ENCODE measurements at regions not wholly inside any gene's neighbourhood (a gene's known extent, or its start where the extent isn't known, plus 50 kb on each side); places are given as distances from the start of the nearest gene placed in this dataset.

DNA sequence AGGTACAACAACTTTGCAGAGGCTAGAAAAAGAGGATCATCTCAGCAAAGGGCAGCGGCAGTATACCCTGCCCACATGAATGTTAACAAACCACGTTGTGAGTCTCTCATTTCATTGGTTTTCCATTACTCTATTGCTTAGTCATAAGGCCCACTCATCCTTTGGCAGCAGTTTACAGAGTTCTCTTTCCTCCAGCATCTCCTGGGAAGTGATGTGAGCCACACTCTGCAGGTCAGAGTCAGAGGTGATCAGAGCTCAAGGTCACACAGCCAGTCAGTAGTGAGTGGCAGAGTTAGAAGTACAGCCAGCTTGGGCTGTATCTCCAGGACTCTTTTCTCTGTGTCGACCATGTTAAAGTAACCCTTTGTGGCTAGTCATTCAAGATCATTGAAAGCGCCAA, 599.6 kb upstream of the GRAMD2B start:
- CTCF ChIA-PET, result interaction anchor here (1.0 to 1.3 kb wide), 2 partner anchors 12 kb away, joined by 3 to 8 read pairs; no protein-coding TSS in a partner anchor
- H3K9me3 ChIP-seq (replicated peaks; ENCODE audit: control insufficient read depth, insufficient read depth, low read length), result no peaks in the 10 kb centered on the region
- no peak for DNase-seq (ENCODE audit: low read depth, low spot score)
- no peaks in the 10 kb centered on the region for H3K9me1 ChIP-seq (replicated peaks; ENCODE audit: control insufficient read depth, extremely low read depth, insufficient read depth, low read length)
- intact Hi-C loops (cut with micrococcal nuclease) (no loop called here), dilution Hi-C loops (cut with MboI; ENCODE audit: extremely low pct_ligation_motif_present, low sequenced_read_pairs) (no loop called here)
- no TSS peak for BruUV-seq (replicated peaks)
- no peak for FAIRE-seq
- no peaks in the 10 kb centered on the region for H3K79me2 ChIP-seq (ENCODE audit: control insufficient read depth, insufficient read depth, low read length)
- H3K27ac ChIP-seq (ENCODE audit: insufficient read depth, low read depth, low read length), result no peak overlapping the region
- TF ChIP-seq CTCF (IDR thresholded peaks at IDR 0.05; ENCODE audit: extremely low read depth in 1 of 2, insufficient read depth in 1 of 2, low read depth in 1 of 2, low read length in 2 of 2) (no peak), POLR2AphosphoS5 (IDR thresholded peaks at IDR 0.05; ENCODE audit: insufficient read depth, low read depth, low read length) (no peak), GATA2 (IDR thresholded peaks at IDR 0.05; ENCODE audit: insufficient read depth, insufficient read length, low read depth, low read length) (no peak), POLR2A (IDR thresholded peaks at IDR 0.05; ENCODE audit: low read depth, low read length) (no peak), FOS (IDR thresholded peaks at IDR 0.05; ENCODE audit: borderline replicate concordance, insufficient read depth, low read length) (no peak), EZH2 (IDR thresholded peaks at IDR 0.05; ENCODE audit: borderline replicate concordance, low read depth, low read length, severe bottlenecking) (no peak), JUN (IDR thresholded peaks at IDR 0.05; ENCODE audit: borderline replicate concordance, insufficient read depth, insufficient read length, low read depth) (no peak)
- TF ChIP-seq, protein P1, sequence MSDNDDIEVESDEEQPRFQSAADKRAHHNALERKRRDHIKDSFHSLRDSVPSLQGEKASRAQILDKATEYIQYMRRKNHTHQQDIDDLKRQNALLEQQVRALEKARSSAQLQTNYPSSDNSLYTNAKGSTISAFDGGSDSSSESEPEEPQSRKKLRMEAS (IDR thresholded peaks at IDR 0.05; ENCODE audit: insufficient read depth, insufficient read length), result no peak
- no peak overlapping the region for H3K9ac ChIP-seq (replicated peaks; ENCODE audit: extremely low read depth, insufficient read depth, low read length)
- no peak overlapping the region for H3K4me3 ChIP-seq (replicated peaks in 1 of 3; ENCODE audit: insufficient read depth in 1 of 3, low read depth in 1 of 3, low read length in 3 of 3)
- H3K36me3 ChIP-seq (ENCODE audit: control insufficient read depth in 2 of 2, extremely low read depth in 1 of 2, insufficient read depth in 2 of 2, low read length in 2 of 2), result no peaks in the 10 kb centered on the region
- no peaks in the 10 kb centered on the region for H3K4me1 ChIP-seq (ENCODE audit: control insufficient read depth, extremely low read depth, insufficient read depth, low read length)
- no peak overlapping the region for H3K4me2 ChIP-seq (ENCODE audit: insufficient read depth, low read length)
- no peaks in the 10 kb centered on the region for H3K27me3 ChIP-seq (ENCODE audit: control insufficient read depth in 2 of 2, insufficient read depth in 2 of 2, low read length in 2 of 2)
- H2AFZ ChIP-seq (ENCODE audit: low read depth, low read length), result no peak overlapping the region
- H4K20me1 ChIP-seq (replicated peaks; ENCODE audit: control insufficient read depth, extremely low read depth, insufficient read depth, low read length), result no peaks in the 10 kb centered on the region
- POLR2A ChIA-PET, result no interaction called here

Data from endothelial cell of umbilical vein (primary cell).